GM19035 (cell line): ENCODE measurements at regions not wholly inside any gene's neighbourhood (a gene's known extent, or its start where the extent isn't known, plus 50 kb on each side); places are given as distances from the start of the nearest gene placed in this dataset.

Experiments
- ATAC-seq: cut with Tn5 transposase; IDR thresholded peaks from one replicate; pipeline ENCODE4 v1.9.1; 2021; ENCODE audit not compliant: unreplicated experiment

GRCh38 chr5:30103452-30104202 is 1089.9 kb upstream of the CDH6 start:
- ATAC-seq, result no peak

DNA sequence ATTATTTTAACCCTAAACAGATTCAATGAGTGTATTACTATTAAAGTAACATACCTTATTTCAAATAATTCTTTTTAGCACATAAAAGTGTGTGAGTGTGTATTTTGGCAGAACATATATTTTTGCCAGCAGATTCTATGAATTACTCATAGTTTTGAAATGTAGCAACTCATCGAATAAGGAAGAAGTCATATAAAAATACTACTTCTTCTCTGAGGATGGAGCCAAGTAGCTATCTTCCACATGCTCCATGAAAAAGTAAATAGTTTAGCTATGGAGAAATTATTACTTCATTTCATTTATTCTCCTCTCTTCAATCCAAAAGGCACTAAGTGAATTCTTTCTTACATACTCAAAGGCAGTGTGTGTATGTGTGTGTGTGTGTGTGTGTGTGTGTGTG is 1090.4 kb upstream of the CDH6 start:
- no peak for ATAC-seq

- no peak for ATAC-seq
Observed at GRCh38 chr5:30102185-30102584, 1091.3 kb upstream of the CDH6 start.

DNA sequence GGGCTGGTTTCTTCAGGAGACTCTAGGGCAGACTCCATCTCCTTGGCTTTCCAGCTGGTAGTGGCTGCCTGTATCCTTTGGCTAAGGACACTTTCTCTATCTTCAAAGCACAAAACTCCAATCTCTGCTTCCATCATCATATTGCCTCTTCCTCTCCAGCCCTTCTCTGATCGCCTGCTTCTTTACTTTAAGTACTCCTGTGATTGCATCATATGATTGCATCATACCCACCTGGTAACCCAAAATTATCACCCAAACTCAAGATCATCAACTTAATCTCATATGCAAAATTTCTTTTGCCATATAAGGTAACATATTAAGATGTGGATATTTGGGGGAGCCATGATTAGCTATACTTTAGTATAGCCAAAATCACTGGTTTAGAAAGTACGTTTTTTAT is 1092.6 kb upstream of the CDH6 start:
- no peak for ATAC-seq

GRCh38 chr5:30100148-30100713 is 1093.3 kb upstream of the CDH6 start:
- ATAC-seq, result no peak

- ATAC-seq, result no peak
Observed at GRCh38 chr5:30099634-30100033, 1093.9 kb upstream of the CDH6 start.

DNA sequence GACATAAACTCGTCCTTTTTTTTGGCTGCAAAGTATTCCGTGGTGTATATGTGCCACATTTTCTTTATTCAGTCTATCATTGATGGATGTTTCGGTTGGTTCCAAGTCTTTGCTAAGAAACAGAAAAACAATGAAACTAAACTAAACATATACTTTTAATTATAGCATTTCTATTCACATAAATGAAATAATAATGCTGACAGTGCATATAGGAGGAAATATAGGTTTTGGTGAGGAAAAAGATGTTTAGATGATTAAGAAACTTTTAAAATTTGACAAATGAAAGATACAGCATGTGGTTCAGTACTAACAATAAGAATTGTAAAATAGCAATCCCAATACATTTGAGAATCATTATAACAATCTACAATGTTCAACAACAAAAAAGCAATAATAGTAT is 1094.5 kb upstream of the CDH6 start:
- no peak for ATAC-seq

DNA sequence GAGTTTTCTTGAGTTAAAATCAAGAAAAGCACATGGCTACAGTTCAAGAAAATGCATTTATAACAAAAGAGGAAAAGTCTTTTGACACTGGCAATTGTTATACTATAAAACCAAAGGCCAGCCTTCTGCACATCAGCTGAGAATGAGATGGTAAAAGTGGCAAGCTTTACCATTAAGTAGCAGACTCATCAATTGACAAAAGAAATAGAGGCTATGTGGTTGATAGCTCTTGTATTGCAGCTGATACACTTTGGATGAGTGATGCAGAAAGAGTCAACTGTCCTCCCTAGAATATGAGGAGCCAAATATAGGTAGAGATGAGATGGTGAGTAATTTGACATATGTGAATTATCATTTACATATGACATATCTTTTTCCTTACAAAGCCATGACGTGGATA is 1100.9 kb upstream of the CDH6 start:
- no peak for ATAC-seq

- ATAC-seq, result no peak
Observed at GRCh38 chr5:30069441-30070263, 1123.8 kb upstream of the CDH6 start.

DNA sequence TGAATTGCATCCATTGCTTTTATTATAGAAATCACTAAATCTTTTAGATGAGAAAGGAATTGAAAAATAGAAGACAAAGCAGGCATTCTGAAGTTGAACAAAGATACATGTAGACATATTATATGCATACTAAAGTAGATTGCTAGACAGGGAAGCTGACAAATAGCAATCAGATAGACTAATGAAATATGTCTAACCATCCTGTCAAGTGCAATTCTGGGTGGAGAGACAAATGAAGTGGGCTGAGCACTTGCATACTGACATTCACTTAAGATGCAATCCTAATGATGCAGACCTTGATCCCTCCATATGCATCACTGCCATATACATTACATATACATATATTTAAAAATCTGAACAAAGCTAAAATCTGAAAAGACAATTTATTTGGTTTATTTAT is 1130.0 kb upstream of the CDH6 start:
- no peak for ATAC-seq

DNA sequence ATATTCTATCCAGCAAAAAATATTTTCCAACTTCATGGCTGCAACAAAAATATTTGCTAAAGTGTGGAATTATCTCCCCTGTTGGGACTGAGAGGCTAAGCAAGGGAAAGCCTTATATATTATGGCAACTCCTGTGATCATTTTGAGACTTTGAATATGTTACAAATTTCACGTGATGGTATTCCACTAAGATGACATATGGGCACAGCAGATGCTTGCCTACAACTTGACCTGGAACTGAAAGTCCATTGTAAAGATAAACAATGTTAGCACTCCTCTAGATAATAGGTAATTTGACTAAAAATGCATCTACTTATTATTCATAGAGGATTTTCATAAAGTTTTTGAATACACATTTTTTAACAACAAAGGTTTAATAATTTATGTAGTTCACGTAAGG is 1141.5 kb upstream of the CDH6 start:
- no peak for ATAC-seq

- ATAC-seq, result no peak
Observed at GRCh38 chr5:30050056-30050815, 1143.2 kb upstream of the CDH6 start.

- no peak for ATAC-seq
Observed at GRCh38 chr5:30042677-30043076, 1150.8 kb upstream of the CDH6 start.

- ATAC-seq, result no peak
Observed at GRCh38 chr5:30041831-30042385, 1151.6 kb upstream of the CDH6 start.

GRCh38 chr5:30041291-30041690 is 1152.2 kb upstream of the CDH6 start:
- no peak for ATAC-seq

GRCh38 chr5:30040488-30041118 is 1152.9 kb upstream of the CDH6 start:
- no peak for ATAC-seq

DNA sequence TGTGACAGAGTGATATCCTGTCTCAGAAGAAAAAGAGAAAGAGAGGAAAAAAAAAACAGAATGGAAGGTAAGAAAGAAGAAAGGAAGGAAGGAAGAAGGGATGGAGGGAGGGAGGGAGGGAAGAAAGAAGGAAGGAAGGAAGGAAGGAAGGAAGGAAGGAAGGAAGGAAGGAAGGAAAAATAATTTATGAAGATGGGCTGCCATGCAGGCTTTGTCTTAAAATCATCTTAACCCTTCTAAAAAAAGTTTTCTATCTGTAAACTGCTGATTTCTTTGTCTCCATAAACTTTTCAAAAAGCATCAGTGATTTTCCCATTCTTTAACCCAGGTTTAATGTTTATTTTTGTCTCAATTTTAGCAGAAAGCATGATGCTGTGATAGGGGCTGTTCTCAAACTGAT is 1154.1 kb upstream of the CDH6 start:
- no peak for ATAC-seq

- ATAC-seq, result no peak
Observed at GRCh38 chr5:30034870-30035269, 1158.6 kb upstream of the CDH6 start.

GRCh38 chr5:30030101-30030500 is 1163.4 kb upstream of the CDH6 start:
- no peak for ATAC-seq

DNA sequence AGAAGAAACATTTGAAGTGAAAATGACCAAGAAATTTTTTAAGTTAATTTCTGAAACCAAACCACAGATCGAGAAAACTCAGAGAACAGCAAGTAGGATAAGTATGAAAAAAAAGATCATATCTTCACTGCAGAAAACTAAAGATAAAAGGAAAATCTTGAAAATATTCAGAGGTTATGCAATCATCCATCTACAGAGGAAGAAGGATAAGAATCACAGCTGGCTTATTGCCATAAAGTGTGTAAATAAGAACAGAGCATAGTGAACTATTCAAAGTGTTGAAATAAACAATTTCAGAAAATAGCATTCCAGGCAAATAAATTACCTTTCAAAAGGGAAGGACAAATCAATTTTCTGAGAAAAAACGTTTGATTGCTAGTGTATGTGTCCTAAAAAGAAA is 1191.7 kb upstream of the CDH6 start:
- no peak for ATAC-seq

- no peak for ATAC-seq
Observed at GRCh38 chr5:30000231-30000630, 1193.3 kb upstream of the CDH6 start.
